ENCODE measurements at regions not wholly inside any gene's neighbourhood (a gene's known extent, or its start where the extent isn't known, plus 50 kb on each side); places are given as distances from the start of the nearest gene placed in this dataset.

GRCh38 chr15:26148156-26148860 lies 285.2 kb upstream of the ATP10A start:
- DNase-seq (ENCODE audit: low spot score) = no peak
- no peak overlapping the region for H3K27ac ChIP-seq
- H3K4me1 ChIP-seq = no peaks in the 10 kb centered on the region
- H3K4me3 ChIP-seq = no peak overlapping the region
- no peaks in the 10 kb centered on the region for H3K9me3 ChIP-seq
- TF ChIP-seq, protein P1, sequence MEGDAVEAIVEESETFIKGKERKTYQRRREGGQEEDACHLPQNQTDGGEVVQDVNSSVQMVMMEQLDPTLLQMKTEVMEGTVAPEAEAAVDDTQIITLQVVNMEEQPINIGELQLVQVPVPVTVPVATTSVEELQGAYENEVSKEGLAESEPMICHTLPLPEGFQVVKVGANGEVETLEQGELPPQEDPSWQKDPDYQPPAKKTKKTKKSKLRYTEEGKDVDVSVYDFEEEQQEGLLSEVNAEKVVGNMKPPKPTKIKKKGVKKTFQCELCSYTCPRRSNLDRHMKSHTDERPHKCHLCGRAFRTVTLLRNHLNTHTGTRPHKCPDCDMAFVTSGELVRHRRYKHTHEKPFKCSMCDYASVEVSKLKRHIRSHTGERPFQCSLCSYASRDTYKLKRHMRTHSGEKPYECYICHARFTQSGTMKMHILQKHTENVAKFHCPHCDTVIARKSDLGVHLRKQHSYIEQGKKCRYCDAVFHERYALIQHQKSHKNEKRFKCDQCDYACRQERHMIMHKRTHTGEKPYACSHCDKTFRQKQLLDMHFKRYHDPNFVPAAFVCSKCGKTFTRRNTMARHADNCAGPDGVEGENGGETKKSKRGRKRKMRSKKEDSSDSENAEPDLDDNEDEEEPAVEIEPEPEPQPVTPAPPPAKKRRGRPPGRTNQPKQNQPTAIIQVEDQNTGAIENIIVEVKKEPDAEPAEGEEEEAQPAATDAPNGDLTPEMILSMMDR (IDR thresholded peaks at IDR 0.05) = no peak
- no peaks in the 10 kb centered on the region for H3K27me3 ChIP-seq
- no peaks in the 10 kb centered on the region for H3K36me3 ChIP-seq

DNA sequence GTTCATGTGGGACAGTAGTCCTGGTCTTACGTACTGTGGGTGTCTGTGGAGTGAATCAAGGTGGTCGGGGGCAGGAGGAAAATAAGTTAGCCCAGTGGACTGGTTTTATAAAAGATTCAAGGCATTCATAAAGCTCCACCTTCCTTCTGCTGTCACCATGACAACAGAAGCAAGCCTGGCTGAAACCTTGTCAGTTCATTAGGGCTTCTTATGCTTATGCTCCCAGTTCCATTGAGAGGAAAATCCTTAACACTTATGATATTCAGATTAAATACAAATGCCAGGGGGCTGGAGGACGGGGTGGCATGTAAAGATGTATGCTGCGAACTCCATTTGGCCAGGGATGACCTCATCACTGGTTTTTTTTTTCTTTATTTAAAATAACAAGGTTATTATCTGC lies 283.1 kb upstream of the ATP10A start:
- Histone ChIP-seq H3K9me3 (no peaks in the 10 kb centered on the region), H3K36me3 (no peaks in the 10 kb centered on the region), H3K4me1 (no peaks in the 10 kb centered on the region), H3K27me3 (no peaks in the 10 kb centered on the region), H3K27ac (no peak overlapping the region), H3K4me3 (no peak overlapping the region)
- TF ChIP-seq, protein P1 (IDR thresholded peaks at IDR 0.05) = no peak
- DNase-seq (ENCODE audit: low spot score) = no peak

- Histone ChIP-seq H3K9me3 (no peaks in the 10 kb centered on the region), H3K4me1 (no peaks in the 10 kb centered on the region), H3K36me3 (no peaks in the 10 kb centered on the region), H3K27ac (no peak overlapping the region), H3K27me3 (no peaks in the 10 kb centered on the region), H3K4me3 (no peak overlapping the region)
- TF ChIP-seq, protein P1 (IDR thresholded peaks at IDR 0.05) = no peak
- DNase-seq (ENCODE audit: low spot score) = no peak
Measured at GRCh38 chr15:26145796-26146195, 282.7 kb upstream of the ATP10A start.

- H3K4me3 ChIP-seq = no peak overlapping the region
- no peak overlapping the region for H3K27ac ChIP-seq
- H3K4me1 ChIP-seq = no peaks in the 10 kb centered on the region
- TF ChIP-seq, protein P1 (IDR thresholded peaks at IDR 0.05) = no peak
- no peaks in the 10 kb centered on the region for H3K27me3 ChIP-seq
- no peak for DNase-seq (ENCODE audit: low spot score)
- no peaks in the 10 kb centered on the region for H3K36me3 ChIP-seq
- H3K9me3 ChIP-seq = no peaks in the 10 kb centered on the region
Measured at GRCh38 chr15:26144836-26145235, 281.7 kb upstream of the ATP10A start.

DNA sequence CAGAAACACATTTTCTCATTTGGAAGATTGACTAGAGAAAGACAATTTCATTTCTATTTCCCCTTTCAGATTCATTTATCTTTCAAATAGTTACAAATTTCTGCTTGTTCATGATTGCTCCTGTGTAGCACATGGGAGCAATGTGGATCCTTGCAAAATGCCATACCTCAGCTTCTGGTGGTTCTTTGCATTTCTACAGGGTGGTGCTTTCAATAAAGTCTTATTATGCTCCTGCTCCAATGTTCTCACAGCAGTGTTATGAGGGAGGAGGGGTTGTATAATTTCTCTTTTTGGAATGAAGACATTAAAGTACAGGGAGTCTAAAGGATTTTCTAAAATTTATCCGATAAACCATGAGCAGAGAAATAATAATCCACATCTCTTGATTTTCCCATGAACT lies 280.1 kb upstream of the ATP10A start:
- no peak overlapping the region for H3K27ac ChIP-seq
- H3K27me3 ChIP-seq = no peaks in the 10 kb centered on the region
- DNase-seq (ENCODE audit: low spot score) = no peak
- H3K9me3 ChIP-seq = no peaks in the 10 kb centered on the region
- no peaks in the 10 kb centered on the region for H3K36me3 ChIP-seq
- H3K4me1 ChIP-seq = no peaks in the 10 kb centered on the region
- TF ChIP-seq, protein P1 (IDR thresholded peaks at IDR 0.05) = no peak
- no peak overlapping the region for H3K4me3 ChIP-seq

DNA sequence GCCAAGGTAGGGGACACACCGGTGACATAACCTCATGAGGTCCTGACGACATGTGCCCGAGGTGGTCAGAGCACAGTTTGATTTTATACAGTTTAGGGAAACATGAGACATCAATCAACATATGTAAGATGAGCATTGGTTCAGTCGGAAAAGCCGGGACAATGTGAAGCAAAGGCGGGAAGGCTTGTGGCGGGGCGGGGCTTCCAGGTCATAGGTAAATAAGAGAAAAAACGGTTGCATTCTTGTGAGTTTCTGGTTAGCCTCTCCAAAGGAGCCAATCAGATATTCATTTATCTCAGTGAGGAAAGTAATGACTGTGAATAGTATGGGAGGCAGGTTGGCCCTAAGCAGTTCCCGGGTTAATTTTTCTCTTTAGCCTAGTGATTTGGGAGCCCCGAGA lies 271.7 kb upstream of the ATP10A start:
- Histone ChIP-seq H3K4me1 (no peaks in the 10 kb centered on the region), H3K9me3 (no peaks in the 10 kb centered on the region), H3K4me3 (no peak overlapping the region), H3K27ac (no peak overlapping the region), H3K36me3 (no peaks in the 10 kb centered on the region), H3K27me3 (no peaks in the 10 kb centered on the region)
- no peak for DNase-seq (ENCODE audit: low spot score)
- TF ChIP-seq, protein P1 (IDR thresholded peaks at IDR 0.05) = no peak
